Parathyroid adenoma (tissue), 2 donors: ENCODE measurements at regions not wholly inside any gene's neighbourhood (a gene's known extent, or its start where the extent isn't known, plus 50 kb on each side); places are given as distances from the start of the nearest gene placed in this dataset.
"Not testable (repeated sequence)": the region's sequence is repeated elsewhere in the genome, so short reads cannot be mapped to it uniquely, and the experiment has no call there.

Source experiments
- H2AFZ ChIP-seq: fragments of 300-600 bp; sonication (generic); one replicate; pipeline ENCODE4 v1.7.0; 2017; ENCODE audit warnings: antibody characterized with exemption, mild to moderate bottlenecking
- H3K27ac ChIP-seq: fragments of 300-600 bp; sonication (generic); one replicate; pipeline ENCODE4 v1.7.0; 2017
- H3K27me3 ChIP-seq: fragments of 300-600 bp; sonication (generic); one replicate; pipeline ENCODE4 v1.7.0; 2017; ENCODE audit warnings: low read length; ENCODE audit not compliant: control insufficient read depth, insufficient read depth
- H3K36me3 ChIP-seq: fragments of 300-600 bp; sonication (generic); one replicate; pipeline ENCODE4 v1.7.0; 2017; ENCODE audit warnings: low read length; ENCODE audit not compliant: control insufficient read depth, insufficient read depth
- H3K4me1 ChIP-seq: fragments of 300-600 bp; sonication (generic); one replicate; pipeline ENCODE4 v1.7.0; 2017; ENCODE audit warnings: control low read depth
- H3K4me2 ChIP-seq: fragments of 300-600 bp; sonication (generic); one replicate; pipeline ENCODE4 v1.7.0; 2017; ENCODE audit warnings: low read length
- H3K4me3 ChIP-seq: fragments of 300-600 bp; sonication (generic); one replicate; pipeline ENCODE4 v1.7.0; 2017; ENCODE audit warnings: low read depth, low read length
- H3K79me2 ChIP-seq: fragments of 300-600 bp; sonication (generic); one replicate; pipeline ENCODE4 v1.7.0; 2017; ENCODE audit warnings: control low read depth
- H3K9ac ChIP-seq: fragments of 300-600 bp; sonication (generic); one replicate; pipeline ENCODE4 v1.7.0; 2017; ENCODE audit warnings: mild to moderate bottlenecking
- H3K9me3 ChIP-seq: fragments of 300-600 bp; sonication (generic); one replicate; pipeline ENCODE4 v1.7.0; 2017; ENCODE audit warnings: low read length; ENCODE audit not compliant: control insufficient read depth
- TF ChIP-seq, protein P1 (sequence below): fragments of 300-600 bp; sonication (generic); IDR thresholded peaks from one replicate; pipeline ENCODE4 v1.7.0; 2017; ENCODE audit warnings: antibody characterized with exemption, mild to moderate bottlenecking
- donor health status: primary hyperparathyroidism.

DNA sequence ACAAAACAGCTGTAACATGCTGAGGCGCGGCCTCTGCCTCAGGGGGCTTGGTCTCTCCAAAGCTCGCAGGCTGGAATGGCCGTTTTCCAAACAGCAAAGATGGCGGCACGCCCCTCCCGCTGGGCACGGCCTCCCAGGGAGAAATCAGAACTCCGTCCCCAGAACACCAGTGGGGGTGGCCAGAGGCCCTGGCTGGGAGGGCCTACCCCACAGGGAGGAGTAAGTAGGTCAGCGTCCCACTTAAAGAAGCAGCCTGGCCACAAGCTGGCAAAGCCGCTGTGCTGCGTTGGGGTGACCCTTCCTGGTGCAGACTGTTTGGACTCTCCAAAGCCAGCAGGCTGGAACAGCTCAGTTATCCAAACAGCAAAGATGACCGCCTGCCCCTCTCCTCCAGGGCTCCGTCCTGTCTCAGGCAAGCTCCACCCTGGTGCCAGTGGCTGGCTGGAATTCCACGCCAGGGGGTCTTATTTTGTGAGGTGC is 862.8 kb downstream of the TRIML1 start:
- Histone ChIP-seq H3K79me2 (no peaks in the 10 kb centered on the region), H3K4me1 (no peaks in the 10 kb centered on the region), H3K9ac (no peak overlapping the region), H3K4me2 (no peak overlapping the region), H2AFZ (no peak overlapping the region), H3K9me3 (no peaks in the 10 kb centered on the region), H3K4me3 (no peak overlapping the region), H3K27me3 (no peaks in the 10 kb centered on the region), H3K36me3 (no peaks in the 10 kb centered on the region), H3K27ac (no peak overlapping the region)
- TF ChIP-seq, protein P1, sequence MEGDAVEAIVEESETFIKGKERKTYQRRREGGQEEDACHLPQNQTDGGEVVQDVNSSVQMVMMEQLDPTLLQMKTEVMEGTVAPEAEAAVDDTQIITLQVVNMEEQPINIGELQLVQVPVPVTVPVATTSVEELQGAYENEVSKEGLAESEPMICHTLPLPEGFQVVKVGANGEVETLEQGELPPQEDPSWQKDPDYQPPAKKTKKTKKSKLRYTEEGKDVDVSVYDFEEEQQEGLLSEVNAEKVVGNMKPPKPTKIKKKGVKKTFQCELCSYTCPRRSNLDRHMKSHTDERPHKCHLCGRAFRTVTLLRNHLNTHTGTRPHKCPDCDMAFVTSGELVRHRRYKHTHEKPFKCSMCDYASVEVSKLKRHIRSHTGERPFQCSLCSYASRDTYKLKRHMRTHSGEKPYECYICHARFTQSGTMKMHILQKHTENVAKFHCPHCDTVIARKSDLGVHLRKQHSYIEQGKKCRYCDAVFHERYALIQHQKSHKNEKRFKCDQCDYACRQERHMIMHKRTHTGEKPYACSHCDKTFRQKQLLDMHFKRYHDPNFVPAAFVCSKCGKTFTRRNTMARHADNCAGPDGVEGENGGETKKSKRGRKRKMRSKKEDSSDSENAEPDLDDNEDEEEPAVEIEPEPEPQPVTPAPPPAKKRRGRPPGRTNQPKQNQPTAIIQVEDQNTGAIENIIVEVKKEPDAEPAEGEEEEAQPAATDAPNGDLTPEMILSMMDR: no peak

DNA sequence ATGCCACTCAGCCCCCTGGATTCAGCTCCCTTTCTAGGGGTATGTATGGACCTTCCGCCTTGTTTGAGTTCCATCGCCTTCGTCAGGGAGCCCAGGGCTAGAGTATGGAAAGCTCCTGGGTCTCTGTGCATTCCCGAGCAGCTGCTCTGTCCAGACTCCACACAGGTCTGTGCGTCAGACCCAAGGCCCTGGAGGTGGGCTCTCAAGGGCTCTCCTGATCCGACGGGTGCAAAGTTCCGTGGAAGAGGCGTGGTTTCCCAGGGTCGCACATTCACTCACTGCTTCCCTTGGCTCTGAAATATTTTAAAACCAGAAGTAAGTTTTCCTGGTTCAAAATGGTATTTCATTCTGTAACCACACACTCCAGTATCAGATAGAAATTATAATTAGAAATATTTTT is 863.2 kb downstream of the TRIML1 start:
- no peaks in the 10 kb centered on the region for H3K4me1 ChIP-seq
- H3K79me2 ChIP-seq: no peaks in the 10 kb centered on the region
- TF ChIP-seq, protein P1: no peak
- H3K9ac ChIP-seq: no peak overlapping the region
- H3K36me3 ChIP-seq: no peaks in the 10 kb centered on the region
- no peak overlapping the region for H2AFZ ChIP-seq
- no peak overlapping the region for H3K4me2 ChIP-seq
- H3K27ac ChIP-seq: no peak overlapping the region
- H3K27me3 ChIP-seq: no peaks in the 10 kb centered on the region
- no peaks in the 10 kb centered on the region for H3K9me3 ChIP-seq
- H3K4me3 ChIP-seq: no peak overlapping the region

DNA sequence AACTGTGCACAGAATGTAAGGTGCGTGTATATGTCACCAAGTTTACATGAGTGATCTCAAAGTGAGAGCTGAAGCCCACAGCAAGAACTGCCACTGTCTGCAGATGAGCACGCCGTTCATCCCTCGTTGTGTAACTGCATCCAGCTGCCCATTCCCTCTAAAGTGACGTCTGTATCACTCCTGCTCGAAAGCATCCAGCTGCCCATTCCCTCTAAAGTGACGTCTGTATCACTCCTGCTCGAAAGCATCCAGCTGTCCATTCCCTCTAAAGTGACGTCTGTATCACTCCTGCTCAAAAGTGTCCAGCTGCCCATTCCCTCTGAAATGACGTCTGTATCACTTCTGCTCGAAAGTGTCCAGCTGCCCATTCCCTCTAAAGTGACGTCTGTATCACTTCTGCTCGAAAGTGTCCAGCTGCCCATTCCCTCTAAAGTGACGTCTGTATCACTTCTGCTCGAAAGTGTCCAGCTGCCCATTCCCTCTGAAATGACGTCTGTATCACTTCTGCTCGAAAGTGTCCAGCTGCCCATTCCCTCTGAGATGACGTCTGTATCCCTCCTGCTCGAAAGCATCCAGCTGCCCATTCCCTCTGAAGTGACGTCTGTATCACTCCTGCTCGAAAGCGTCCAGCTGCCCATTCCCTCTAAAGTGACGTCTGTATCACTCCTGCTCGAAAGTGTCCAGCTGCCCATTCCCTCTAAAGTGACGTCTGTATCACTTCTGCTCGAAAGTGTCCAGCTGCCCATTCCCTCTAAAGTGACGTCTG is 871.4 kb downstream of the TRIML1 start:
- H3K36me3 ChIP-seq, H3K9ac ChIP-seq, H3K79me2 ChIP-seq, H3K9me3 ChIP-seq, H3K4me3 ChIP-seq, H3K27ac ChIP-seq, H3K27me3 ChIP-seq, H2AFZ ChIP-seq, H3K4me2 ChIP-seq, H3K4me1 ChIP-seq: not testable (repeated sequence)

DNA sequence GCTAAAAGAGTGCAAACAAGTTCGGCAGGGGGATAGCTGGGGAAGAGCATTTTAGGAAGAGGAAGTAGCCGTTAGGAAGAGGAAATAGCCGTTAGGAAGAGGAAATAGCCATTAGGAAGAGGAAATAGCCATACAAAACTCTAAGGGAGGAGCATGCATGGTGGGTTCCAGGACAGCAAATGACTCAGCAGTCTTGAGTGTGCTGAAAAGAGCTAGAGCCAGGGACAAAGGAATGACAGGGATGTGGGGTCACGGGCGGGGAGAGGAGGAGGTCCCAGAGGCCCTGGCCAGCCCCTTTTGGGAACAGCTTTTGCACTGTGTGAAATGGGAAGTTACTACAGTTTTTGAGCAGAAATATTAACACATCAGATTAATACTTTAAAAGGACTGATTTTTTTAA is 882.6 kb downstream of the TRIML1 start:
- no peak overlapping the region for H3K9ac ChIP-seq
- TF ChIP-seq, protein P1: no peak
- no peak overlapping the region for H3K4me2 ChIP-seq
- no peak overlapping the region for H2AFZ ChIP-seq
- no peaks in the 10 kb centered on the region for H3K36me3 ChIP-seq
- no peak overlapping the region for H3K4me3 ChIP-seq
- H3K9me3 ChIP-seq: no peaks in the 10 kb centered on the region
- H3K79me2 ChIP-seq: no peaks in the 10 kb centered on the region
- H3K27me3 ChIP-seq: no peaks in the 10 kb centered on the region
- H3K27ac ChIP-seq: no peak overlapping the region
- no peaks in the 10 kb centered on the region for H3K4me1 ChIP-seq

DNA sequence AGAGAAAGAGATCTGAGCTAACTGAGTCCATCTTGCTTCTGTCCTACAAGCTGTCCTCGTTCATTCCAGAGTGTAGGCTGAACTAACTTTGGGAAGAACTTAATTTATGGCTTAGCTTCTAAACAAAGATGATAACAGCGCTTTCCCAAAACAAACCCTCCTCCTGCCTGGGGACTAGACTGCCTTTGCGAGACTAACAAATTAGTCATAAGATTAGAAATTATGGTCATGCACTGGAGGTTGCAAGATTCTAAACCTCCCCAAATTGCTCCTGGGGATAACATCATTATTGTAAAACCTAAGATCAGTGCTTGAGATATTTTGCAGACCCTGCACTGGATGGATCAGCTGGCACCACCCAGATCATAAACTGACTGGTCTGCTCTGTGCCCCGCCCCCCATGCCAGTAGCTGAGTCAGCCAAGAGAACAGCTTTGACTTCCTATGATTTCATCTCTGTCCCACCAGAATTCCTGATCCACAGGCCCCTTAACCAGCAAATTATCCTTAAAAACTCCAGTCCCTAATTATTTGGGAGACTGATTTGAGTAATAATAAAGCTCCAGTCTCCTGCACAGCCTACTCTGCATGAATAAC is 883.3 kb downstream of the TRIML1 start:
- Histone ChIP-seq H3K4me3 (no peak overlapping the region), H3K27ac (no peak overlapping the region), H2AFZ (no peak overlapping the region), H3K27me3 (no peaks in the 10 kb centered on the region), H3K79me2 (no peaks in the 10 kb centered on the region), H3K36me3 (no peaks in the 10 kb centered on the region), H3K9me3 (no peaks in the 10 kb centered on the region), H3K9ac (no peak overlapping the region), H3K4me1 (no peaks in the 10 kb centered on the region), H3K4me2 (no peak overlapping the region)
- TF ChIP-seq, protein P1: no peak
